ENCODE measurements at regions not wholly inside any gene's neighbourhood (a gene's known extent, or its start where the extent isn't known, plus 50 kb on each side); places are given as distances from the start of the nearest gene placed in this dataset.
A peak's percentile ranks its signal among the peaks of the same experiment; 100 is the strongest.
"Not testable (repeated sequence)": the region's sequence is repeated elsewhere in the genome, so short reads cannot be mapped to it uniquely, and the experiment has no call there.

DNA sequence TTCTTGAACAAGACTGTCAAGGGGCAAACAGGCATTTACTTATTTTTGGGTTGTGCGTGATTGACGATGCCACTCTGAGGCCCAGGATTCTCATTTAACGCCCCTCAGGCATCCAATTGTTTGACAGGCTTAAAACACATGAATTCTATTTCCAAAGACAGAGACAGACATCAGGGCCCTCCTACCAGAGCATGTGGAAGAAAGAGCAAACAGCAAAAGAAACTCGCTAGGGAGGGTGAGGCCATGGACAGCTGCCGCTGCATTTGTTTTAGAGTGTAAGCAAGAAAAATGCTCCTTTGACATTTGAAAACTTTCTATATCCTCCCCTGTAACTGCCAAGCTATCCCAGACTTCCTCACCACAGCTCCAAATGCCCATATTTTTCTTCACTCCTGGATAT, 410.1 kb downstream of the NPIPA8 start:
- no peaks in the 10 kb centered on the region for H3K9me3 ChIP-seq (ENCODE audit: control insufficient read depth, low read length, poor library complexity, severe bottlenecking)
- ATAC-seq, result no peak
- DNase-seq, result no peak
- Mint-ChIP-seq H3K36me3 (ENCODE audit: low read depth) (no peaks in the 10 kb centered on the region), H3K27ac (no peak overlapping the region), H3K27me3 (peaks cover 50% of the 10 kb centered on the region), H3K4me1 (no peaks in the 10 kb centered on the region), H3K4me3 (no peak overlapping the region)

DNA sequence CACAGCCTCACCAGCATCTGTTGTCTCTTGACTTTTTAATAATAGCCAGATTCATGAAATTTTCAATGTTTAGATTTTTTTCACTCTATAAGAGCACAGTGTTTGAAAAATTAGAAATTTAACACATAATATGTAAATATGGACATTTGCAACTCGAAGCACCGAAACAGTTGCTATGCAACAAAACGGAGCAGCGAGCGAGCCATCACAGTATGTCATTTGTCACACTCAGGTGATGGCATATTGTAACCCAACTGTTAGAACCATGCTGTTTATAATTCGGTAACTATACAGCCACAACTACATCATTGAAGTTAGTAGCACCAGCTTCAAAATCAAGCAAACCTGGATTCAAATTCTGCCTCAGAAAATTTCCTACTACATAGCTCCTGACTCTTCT, 410.8 kb downstream of the NPIPA8 start:
- H3K27ac Mint-ChIP-seq, result no peak overlapping the region
- H3K36me3 Mint-ChIP-seq (ENCODE audit: low read depth), result no peaks in the 10 kb centered on the region
- peaks cover 47% of the 10 kb centered on the region for H3K27me3 Mint-ChIP-seq
- no peaks in the 10 kb centered on the region for H3K4me1 Mint-ChIP-seq
- H3K9me3 ChIP-seq (ENCODE audit: control insufficient read depth, low read length, poor library complexity, severe bottlenecking), result no peaks in the 10 kb centered on the region
- no peak overlapping the region for H3K4me3 Mint-ChIP-seq
- DNase-seq (no peak), ATAC-seq (no peak)

DNA sequence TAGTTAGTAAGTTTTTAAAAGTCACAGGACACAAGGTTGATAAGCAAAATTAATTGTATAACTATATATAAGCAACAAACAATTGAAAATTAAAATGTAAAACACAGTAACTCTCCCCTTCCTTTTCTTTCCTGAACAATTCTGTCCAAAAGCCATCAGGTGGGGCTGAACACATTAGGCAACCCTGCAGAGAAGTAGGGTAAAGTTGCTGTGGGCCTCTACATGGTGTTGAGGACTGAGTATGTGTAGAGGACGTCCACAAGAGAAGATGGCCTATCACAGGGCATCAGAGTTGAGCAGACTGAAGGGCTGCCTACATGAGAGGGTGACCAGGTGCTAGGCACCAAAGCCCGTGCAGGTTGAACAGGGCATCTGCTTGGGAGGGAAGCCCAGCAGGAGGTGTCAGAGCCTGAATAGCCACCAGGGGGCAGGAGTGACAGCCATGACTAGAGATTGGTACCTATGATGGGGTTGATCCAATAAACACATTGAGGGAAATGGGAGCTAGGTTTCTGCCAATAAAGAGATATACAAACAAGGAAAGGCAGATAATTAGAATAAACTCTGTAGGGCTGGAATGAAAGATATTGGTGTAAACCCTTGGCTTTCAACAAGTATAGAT, 415.1 kb downstream of the NPIPA8 start:
- Mint-ChIP-seq H3K27ac (no peak overlapping the region), H3K4me1 (no peaks in the 10 kb centered on the region), H3K4me3 (no peak overlapping the region), H3K36me3 (ENCODE audit: low read depth) (no peaks in the 10 kb centered on the region), H3K27me3 (peaks cover 27% of the 10 kb centered on the region)
- DNase-seq (peak; percentile 10 to 22 (median 15)), ATAC-seq (peak; percentile 50)
- no peaks in the 10 kb centered on the region for H3K9me3 ChIP-seq (ENCODE audit: control insufficient read depth, low read length, poor library complexity, severe bottlenecking)

DNA sequence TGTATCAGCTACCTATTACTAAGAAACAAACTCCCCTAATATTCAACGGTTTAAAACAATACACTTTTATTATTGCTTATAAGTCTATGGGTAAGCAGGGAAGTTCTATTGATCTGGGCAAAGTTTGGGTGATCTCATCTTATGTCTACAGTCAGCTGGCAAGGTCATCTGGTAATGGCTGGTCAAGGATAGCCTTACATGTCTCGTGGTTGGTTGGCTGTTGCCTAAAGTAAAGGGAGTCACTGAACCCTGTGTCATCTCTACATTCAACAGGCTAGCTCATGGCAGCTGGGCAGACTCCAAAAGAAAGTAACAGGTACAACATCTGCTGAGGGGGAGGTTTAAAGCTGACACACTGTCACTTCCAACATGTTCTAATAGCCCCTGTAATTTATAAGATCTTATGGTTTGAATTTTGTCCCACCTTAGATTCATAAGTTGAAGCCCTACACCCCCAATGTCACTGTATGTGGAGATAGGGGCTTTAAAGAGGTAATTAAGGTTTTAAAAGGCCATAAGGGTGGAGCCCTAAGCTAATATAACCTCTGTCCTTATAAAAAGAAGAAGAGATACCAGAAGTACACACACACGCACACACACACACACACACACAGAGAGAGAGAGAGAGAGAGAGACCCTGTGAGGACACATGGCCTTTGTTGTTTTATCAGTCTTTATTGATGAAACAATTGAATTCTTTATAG, 419.1 kb downstream of the NPIPA8 start:
- Mint-ChIP-seq H3K4me3 (no peak overlapping the region), H3K27ac (no peak overlapping the region), H3K27me3 (peaks cover 16% of the 10 kb centered on the region), H3K4me1 (no peaks in the 10 kb centered on the region), H3K36me3 (ENCODE audit: low read depth) (no peaks in the 10 kb centered on the region)
- no peaks in the 10 kb centered on the region for H3K9me3 ChIP-seq (ENCODE audit: control insufficient read depth, low read length, poor library complexity, severe bottlenecking)
- no peak for ATAC-seq
- DNase-seq, result no peak

DNA sequence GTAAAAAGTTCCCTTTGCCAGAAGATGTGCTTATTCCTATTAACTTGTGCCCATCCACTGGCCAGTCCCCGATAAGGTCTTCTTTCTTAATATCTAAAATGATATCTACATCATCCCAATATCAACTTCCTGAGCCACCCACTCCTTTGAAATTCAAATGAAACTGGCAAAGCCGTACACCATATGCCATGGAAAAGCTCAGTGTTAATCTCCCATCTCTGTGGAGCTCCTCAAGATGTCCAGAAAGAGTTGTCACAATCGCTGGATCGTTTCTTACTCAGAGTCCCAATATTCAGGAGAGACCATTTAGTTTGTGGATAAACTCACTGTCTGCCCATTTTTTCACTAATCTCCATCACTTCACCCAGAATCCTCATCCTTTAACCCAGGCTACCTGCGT, 420.7 kb downstream of the NPIPA8 start:
- Mint-ChIP-seq H3K4me3 (no peak overlapping the region), H3K27ac (no peak overlapping the region), H3K27me3 (peaks cover 16% of the 10 kb centered on the region), H3K4me1 (no peaks in the 10 kb centered on the region), H3K36me3 (ENCODE audit: low read depth) (no peaks in the 10 kb centered on the region)
- DNase-seq (no peak), ATAC-seq (no peak)
- no peaks in the 10 kb centered on the region for H3K9me3 ChIP-seq (ENCODE audit: control insufficient read depth, low read length, poor library complexity, severe bottlenecking)

DNA sequence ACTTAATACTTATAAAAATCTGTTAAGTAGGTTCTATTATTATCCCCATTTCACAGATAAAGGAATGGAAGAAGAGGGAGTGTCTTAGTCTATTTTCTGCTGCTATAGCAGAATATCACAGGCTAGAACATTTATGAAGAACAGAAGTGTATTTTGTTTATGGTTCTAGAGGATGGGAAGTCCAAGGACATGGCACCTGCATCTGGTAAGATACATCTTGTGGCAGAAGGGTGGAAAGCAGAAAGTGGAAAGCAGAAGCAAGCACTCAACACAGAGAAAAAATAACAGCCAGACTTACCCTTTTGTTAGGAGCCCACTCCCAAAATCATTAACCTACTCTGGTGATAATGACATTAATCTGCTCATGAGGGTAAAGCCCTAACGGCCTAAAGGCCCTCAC, 422.4 kb downstream of the NPIPA8 start:
- Mint-ChIP-seq H3K4me1 (no peaks in the 10 kb centered on the region), H3K36me3 (ENCODE audit: low read depth) (no peaks in the 10 kb centered on the region), H3K27me3 (peaks cover 11% of the 10 kb centered on the region), H3K27ac (no peak overlapping the region), H3K4me3 (no peak overlapping the region)
- H3K9me3 ChIP-seq (ENCODE audit: control insufficient read depth, low read length, poor library complexity, severe bottlenecking), result no peaks in the 10 kb centered on the region
- DNase-seq (no peak), ATAC-seq (no peak)

DNA sequence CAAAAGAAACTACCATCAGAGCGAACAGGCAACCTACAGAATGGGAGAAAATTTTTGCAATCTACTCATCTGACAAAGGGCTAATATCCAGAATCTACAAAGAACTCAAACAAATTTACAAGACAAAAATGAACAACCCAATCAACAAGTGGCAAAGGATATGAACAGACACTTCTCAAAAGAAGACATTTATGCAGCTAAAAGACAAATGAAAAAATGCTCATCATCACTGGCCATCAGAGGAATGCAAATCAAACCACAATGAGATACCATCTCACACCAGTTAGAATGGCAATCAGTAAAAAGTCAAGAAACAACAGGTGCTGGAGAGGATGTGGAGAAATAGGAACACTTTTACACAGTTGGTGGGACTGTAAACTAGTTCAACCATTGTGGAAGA, 425.0 kb downstream of the NPIPA8 start:
- ATAC-seq; H3K27ac Mint-ChIP-seq; H3K36me3 Mint-ChIP-seq (ENCODE audit: low read depth); H3K9me3 ChIP-seq (ENCODE audit: control insufficient read depth, low read length, poor library complexity, severe bottlenecking); H3K27me3 Mint-ChIP-seq; H3K4me3 Mint-ChIP-seq; DNase-seq; H3K4me1 Mint-ChIP-seq: not testable (repeated sequence)

DNA sequence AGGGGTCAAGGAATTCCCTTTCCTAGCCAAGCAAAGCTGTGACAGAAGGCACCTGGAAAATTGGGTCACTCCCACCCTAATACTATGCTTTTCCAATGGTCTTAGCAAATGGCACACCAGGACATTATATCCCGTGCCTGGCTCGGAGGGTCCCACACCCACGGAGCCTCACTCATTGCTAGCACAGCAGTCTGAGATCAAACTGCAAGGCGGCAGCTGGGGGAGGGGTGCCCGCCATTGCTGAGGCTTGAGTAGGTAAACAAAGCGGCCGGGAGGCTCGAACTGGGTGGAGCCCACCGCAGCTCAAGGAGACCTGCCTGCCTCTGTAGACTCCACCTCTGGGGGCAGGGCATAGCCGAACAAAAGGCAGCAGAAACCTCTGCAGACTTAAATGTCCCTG, 429.9 kb downstream of the NPIPA8 start:
- ATAC-seq; H3K27ac Mint-ChIP-seq; DNase-seq; H3K4me3 Mint-ChIP-seq; H3K9me3 ChIP-seq (ENCODE audit: control insufficient read depth, low read length, poor library complexity, severe bottlenecking); H3K4me1 Mint-ChIP-seq; H3K36me3 Mint-ChIP-seq (ENCODE audit: low read depth): not testable (repeated sequence)
- H3K27me3 Mint-ChIP-seq, result peaks cover 10% of the 10 kb centered on the region

DNA sequence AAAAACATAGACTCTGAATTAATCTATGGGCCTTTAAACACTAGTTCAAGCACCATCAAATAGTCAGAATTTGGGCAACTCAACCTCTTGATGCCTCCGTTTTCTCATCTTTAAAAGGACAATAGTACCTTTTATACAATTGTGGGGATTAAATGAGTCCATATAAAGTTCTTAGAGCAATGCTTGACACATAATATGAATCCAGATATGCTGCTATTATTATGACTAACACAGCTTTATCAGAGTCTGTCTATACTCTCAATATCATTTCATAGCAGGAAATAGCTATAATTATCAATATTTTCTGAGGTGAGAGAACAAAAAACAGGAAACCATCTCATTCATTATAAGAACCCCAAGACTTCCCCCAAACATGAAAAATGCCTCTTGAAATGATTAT, 430.5 kb upstream of the XYLT1 start:
- DNase-seq, result no peak
- H3K36me3 Mint-ChIP-seq (ENCODE audit: low read depth), result no peaks in the 10 kb centered on the region
- H3K4me1 Mint-ChIP-seq, result no peaks in the 10 kb centered on the region
- H3K4me3 Mint-ChIP-seq, result no peak overlapping the region
- no peak for ATAC-seq
- H3K27me3 Mint-ChIP-seq, result peaks cover 17% of the 10 kb centered on the region
- no peak overlapping the region for H3K27ac Mint-ChIP-seq
- H3K9me3 ChIP-seq (ENCODE audit: control insufficient read depth, low read length, poor library complexity, severe bottlenecking), result no peaks in the 10 kb centered on the region

DNA sequence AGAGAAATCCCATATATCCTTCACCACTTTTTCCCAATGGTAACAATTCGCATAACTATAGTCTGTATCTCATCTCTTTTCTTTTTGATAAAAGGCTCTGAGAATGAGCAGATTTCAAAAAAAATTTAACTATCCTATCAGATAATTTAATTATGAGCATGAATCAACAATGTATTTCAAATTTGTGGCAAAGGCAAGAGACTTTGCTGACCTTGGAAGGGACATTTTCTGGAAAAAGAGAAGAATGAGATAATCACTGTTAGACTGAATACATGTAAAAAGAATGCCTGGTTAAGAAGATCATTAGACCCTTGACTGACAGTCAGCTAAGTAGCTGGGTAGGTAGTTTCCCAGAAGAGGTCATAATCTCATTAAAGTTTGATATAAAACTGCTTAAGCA, 428.4 kb upstream of the XYLT1 start:
- no peaks in the 10 kb centered on the region for H3K9me3 ChIP-seq (ENCODE audit: control insufficient read depth, low read length, poor library complexity, severe bottlenecking)
- Mint-ChIP-seq H3K4me1 (no peaks in the 10 kb centered on the region), H3K27me3 (peaks cover 24% of the 10 kb centered on the region), H3K4me3 (no peak overlapping the region), H3K27ac (no peak overlapping the region), H3K36me3 (ENCODE audit: low read depth) (no peaks in the 10 kb centered on the region)
- DNase-seq (no peak), ATAC-seq (no peak)

DNA sequence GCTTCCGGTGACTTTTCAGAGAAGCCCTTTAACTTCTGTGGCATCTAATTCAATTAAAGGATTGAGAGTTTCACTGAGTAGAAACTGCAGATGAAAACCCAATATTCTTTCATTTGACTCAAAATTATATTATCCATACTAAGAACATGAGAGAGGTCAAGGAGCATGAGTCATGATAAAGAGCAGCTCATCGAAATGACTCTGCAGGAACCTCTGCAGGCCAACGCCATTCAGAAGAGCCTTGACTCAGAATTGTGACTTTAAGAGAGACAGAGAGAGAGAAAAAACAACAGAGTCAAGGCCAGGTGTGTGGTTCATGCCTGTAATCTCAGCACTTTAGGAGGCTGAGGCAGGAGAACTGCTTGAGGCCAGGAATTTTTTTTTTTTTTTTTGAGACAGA, 417.2 kb upstream of the XYLT1 start:
- ATAC-seq (no peak), DNase-seq (no peak)
- H3K4me1 Mint-ChIP-seq, result peaks cover 3% of the 10 kb centered on the region
- no peaks in the 10 kb centered on the region for H3K36me3 Mint-ChIP-seq (ENCODE audit: low read depth)
- no peak overlapping the region for H3K27ac Mint-ChIP-seq
- H3K9me3 ChIP-seq (ENCODE audit: control insufficient read depth, low read length, poor library complexity, severe bottlenecking), result no peaks in the 10 kb centered on the region
- peaks cover 11% of the 10 kb centered on the region for H3K27me3 Mint-ChIP-seq
- H3K4me3 Mint-ChIP-seq, result no peak overlapping the region

DNA sequence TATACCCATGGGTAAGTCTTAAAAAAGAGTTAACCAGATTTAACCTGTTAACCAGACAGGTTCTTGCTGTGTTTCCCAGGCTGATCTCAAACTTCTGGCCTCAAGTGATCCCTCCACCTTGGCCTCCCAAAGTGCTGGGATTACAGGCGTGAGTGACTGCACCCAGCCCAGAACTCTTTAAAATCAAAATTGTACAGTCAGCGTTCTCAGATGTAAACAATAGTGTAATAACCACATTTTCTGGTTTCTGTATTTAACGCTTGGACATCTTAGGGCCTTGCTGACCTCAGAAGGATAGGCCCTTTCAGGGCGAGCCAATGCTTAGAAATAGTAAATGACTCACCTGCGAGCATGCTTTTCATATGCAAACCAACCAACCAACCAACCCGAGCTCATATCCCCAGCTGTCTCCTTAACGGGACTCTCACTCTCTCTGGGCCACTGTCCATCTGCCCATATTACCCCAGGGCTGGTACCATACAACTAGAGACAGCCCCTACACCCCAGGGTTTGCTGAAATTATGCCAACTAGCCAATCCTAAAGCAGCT, 415.0 kb upstream of the XYLT1 start:
- Mint-ChIP-seq H3K36me3 (ENCODE audit: low read depth) (no peaks in the 10 kb centered on the region), H3K27me3 (peaks cover 18% of the 10 kb centered on the region), H3K4me1 (peaks cover 3% of the 10 kb centered on the region), H3K4me3 (no peak overlapping the region), H3K27ac (no peak overlapping the region)
- H3K9me3 ChIP-seq (ENCODE audit: control insufficient read depth, low read length, poor library complexity, severe bottlenecking), result no peaks in the 10 kb centered on the region
- DNase-seq, result no peak
- ATAC-seq, result no peak

DNA sequence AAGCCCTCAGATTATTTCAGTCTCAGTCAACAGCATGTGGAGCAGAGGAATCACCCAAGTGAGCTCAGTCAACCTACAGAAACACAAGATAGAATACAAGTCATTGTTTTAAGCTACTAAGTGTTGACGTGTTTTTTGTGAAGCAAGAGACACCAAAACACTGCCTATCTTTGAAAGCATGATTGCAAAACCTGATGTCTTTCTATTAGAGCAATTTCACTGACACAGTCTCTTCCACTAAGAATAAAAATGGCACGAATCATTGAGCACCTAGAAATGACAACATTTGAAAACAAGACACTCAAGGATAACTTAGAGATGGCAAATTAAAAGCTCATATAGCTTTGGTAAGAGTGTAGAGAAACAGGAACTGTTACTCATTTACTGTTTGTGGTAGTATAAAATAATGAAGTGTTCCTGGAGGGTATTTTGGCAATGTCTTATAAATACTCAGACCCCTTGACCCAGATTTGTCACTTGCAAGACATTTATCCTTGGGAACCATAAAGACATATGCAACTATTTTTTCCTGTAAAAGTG, 407.1 kb upstream of the XYLT1 start:
- H3K4me3 Mint-ChIP-seq, result no peak overlapping the region
- no peaks in the 10 kb centered on the region for H3K9me3 ChIP-seq (ENCODE audit: control insufficient read depth, low read length, poor library complexity, severe bottlenecking)
- no peaks in the 10 kb centered on the region for H3K4me1 Mint-ChIP-seq
- H3K27me3 Mint-ChIP-seq, result peaks cover 55% of the 10 kb centered on the region
- DNase-seq, result no peak
- no peak overlapping the region for H3K27ac Mint-ChIP-seq
- no peaks in the 10 kb centered on the region for H3K36me3 Mint-ChIP-seq (ENCODE audit: low read depth)
- ATAC-seq, result no peak

DNA sequence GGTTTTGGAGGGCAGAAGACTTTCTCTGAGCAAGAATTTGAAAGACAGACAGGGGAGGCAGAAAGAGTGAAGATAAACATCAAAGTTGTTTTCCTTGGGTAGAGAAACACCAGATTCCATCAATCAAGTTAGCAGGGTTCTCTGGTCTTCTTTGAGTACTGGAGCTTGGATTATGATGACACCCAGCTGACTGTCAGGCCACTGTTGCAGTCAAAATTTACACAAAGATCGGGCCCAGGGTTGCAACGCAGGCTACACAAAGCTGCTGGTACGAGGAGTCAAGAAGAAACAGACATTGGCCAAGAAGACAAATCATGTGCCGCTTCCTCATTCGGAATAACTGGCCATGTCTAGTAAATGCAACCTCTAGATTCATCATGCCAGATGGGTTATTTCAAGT, 396.2 kb upstream of the XYLT1 start:
- H3K27me3 Mint-ChIP-seq, result peaks cover 20% of the 10 kb centered on the region
- no peak overlapping the region for H3K4me3 Mint-ChIP-seq

More for the DNA sequence above, 396.2 kb upstream of the XYLT1 start:
- no peak for ATAC-seq
- DNase-seq, result no peak
- H3K9me3 ChIP-seq (ENCODE audit: control insufficient read depth, low read length, poor library complexity, severe bottlenecking), result no peaks in the 10 kb centered on the region
- Mint-ChIP-seq H3K36me3 (ENCODE audit: low read depth) (no peaks in the 10 kb centered on the region), H3K4me1 (no peaks in the 10 kb centered on the region), H3K27ac (no peak overlapping the region)

Data from T-helper 17 cell (primary cell).